ENCODE measurements at regions not wholly inside any gene's neighbourhood (a gene's known extent, or its start where the extent isn't known, plus 50 kb on each side); places are given as distances from the start of the nearest gene placed in this dataset.
A peak's percentile ranks its signal among the peaks of the same experiment; 100 is the strongest.

GRCh38 chr15:69849232-69849610, 248.5 kb downstream of the TLE3 start:
- no peak for DNase-seq

GRCh38 chr15:69852482-69852881, 245.2 kb downstream of the TLE3 start:
- DNase-seq, result peak; percentile 92

GRCh38 chr15:69852916-69853315, 244.8 kb downstream of the TLE3 start:
- no peak for DNase-seq

GRCh38 chr15:69853544-69853951, 244.2 kb downstream of the TLE3 start:
- DNase-seq, result peak; percentile 98

GRCh38 chr15:69854001-69854400, 243.7 kb downstream of the TLE3 start:
- DNase-seq, result peak; percentile 47

- peak; percentile 99 for DNase-seq
These were observed 243.1 kb downstream of the TLE3 start for GRCh38 chr15:69854521-69855181.

GRCh38 chr15:69855258-69856000, 242.3 kb downstream of the TLE3 start:
- peak; percentile 79 for DNase-seq

GRCh38 chr15:69857250-69857649, 240.5 kb downstream of the TLE3 start:
- no peak for DNase-seq

GRCh38 chr15:69857686-69858391, 239.9 kb downstream of the TLE3 start:
- no peak for DNase-seq

- DNase-seq, result no peak
These were observed 239.3 kb downstream of the TLE3 start for GRCh38 chr15:69858456-69858855.

GRCh38 chr15:69859866-69860265, 237.9 kb downstream of the TLE3 start:
- no peak for DNase-seq

- DNase-seq, result no peak
These were observed 237.4 kb downstream of the TLE3 start for GRCh38 chr15:69860321-69860720.

- DNase-seq, result no peak
These were observed 236.8 kb downstream of the TLE3 start for GRCh38 chr15:69860921-69861320.

GRCh38 chr15:69861331-69862171, 236.2 kb downstream of the TLE3 start:
- DNase-seq, result peak; percentile 39

GRCh38 chr15:69862540-69862939, 235.2 kb downstream of the TLE3 start:
- peak; percentile 26 for DNase-seq

GRCh38 chr15:69863446-69863845, 234.3 kb downstream of the TLE3 start:
- no peak for DNase-seq

GRCh38 chr15:69865369-69865768, 232.3 kb downstream of the TLE3 start:
- no peak for DNase-seq

- DNase-seq, result no peak
These were observed 229.0 kb downstream of the TLE3 start for GRCh38 chr15:69868756-69869155.

GRCh38 chr15:69869291-69869690, 228.4 kb downstream of the TLE3 start:
- no peak for DNase-seq

GRCh38 chr15:69869881-69870505, 227.7 kb downstream of the TLE3 start:
- peak; percentile 51 for DNase-seq

- DNase-seq, result no peak
These were observed 226.1 kb downstream of the TLE3 start for GRCh38 chr15:69871511-69872134.

- no peak for DNase-seq
These were observed 223.9 kb downstream of the TLE3 start for GRCh38 chr15:69873807-69874206.

All from fibroblast of skin of scalp (primary cell).